ENCODE measurements at regions not wholly inside any gene's neighbourhood (a gene's known extent, or its start where the extent isn't known, plus 50 kb on each side); places are given as distances from the start of the nearest gene placed in this dataset.

GRCh38 chr9:74236857-74237256 lies 260.3 kb upstream of the RORB start:
- H3K4me3 ChIP-seq (ENCODE audit: low read depth, low read length): no peak overlapping the region
- no peaks in the 10 kb centered on the region for H3K36me3 ChIP-seq
- H3K27ac ChIP-seq: no peak overlapping the region
- DNase-seq: no peak
- H3K9me3 ChIP-seq (ENCODE audit: severe bottlenecking): no peaks in the 10 kb centered on the region
- no peaks in the 10 kb centered on the region for H3K27me3 ChIP-seq (ENCODE audit: insufficient read depth, low read depth, severe bottlenecking)
- no peak for TF ChIP-seq CTCF (IDR thresholded peaks at IDR 0.05; ENCODE audit: low read depth, low read length)

GRCh38 chr9:74245866-74246497 lies 251.2 kb upstream of the RORB start:
- TF ChIP-seq CTCF (IDR thresholded peaks at IDR 0.05; ENCODE audit: low read depth, low read length): no peak
- no peaks in the 10 kb centered on the region for H3K36me3 ChIP-seq
- H3K4me3 ChIP-seq (ENCODE audit: low read depth, low read length): no peak overlapping the region
- H3K27me3 ChIP-seq (ENCODE audit: insufficient read depth, low read depth, severe bottlenecking): no peaks in the 10 kb centered on the region
- H3K27ac ChIP-seq: no peak overlapping the region
- peaks cover 3% of the 10 kb centered on the region for H3K9me3 ChIP-seq (ENCODE audit: severe bottlenecking)
- DNase-seq: no peak

GRCh38 chr9:74255489-74255984 lies 241.6 kb upstream of the RORB start:
- Histone ChIP-seq H3K9me3 (ENCODE audit: severe bottlenecking) (no peaks in the 10 kb centered on the region), H3K27me3 (ENCODE audit: insufficient read depth, low read depth, severe bottlenecking) (no peaks in the 10 kb centered on the region), H3K36me3 (no peaks in the 10 kb centered on the region), H3K4me3 (ENCODE audit: low read depth, low read length) (no peak overlapping the region), H3K27ac (no peak overlapping the region)
- no peak for DNase-seq
- no peak for TF ChIP-seq CTCF (IDR thresholded peaks at IDR 0.05; ENCODE audit: low read depth, low read length)

- no peak for TF ChIP-seq CTCF (IDR thresholded peaks at IDR 0.05; ENCODE audit: low read depth, low read length)
- Histone ChIP-seq H3K27me3 (ENCODE audit: insufficient read depth, low read depth, severe bottlenecking) (no peaks in the 10 kb centered on the region), H3K4me3 (ENCODE audit: low read depth, low read length) (no peak overlapping the region), H3K36me3 (no peaks in the 10 kb centered on the region), H3K27ac (no peak overlapping the region), H3K9me3 (ENCODE audit: severe bottlenecking) (no peaks in the 10 kb centered on the region)
- DNase-seq: no peak
These were observed 221.1 kb upstream of the RORB start for GRCh38 chr9:74275872-74276508.

- Histone ChIP-seq H3K4me3 (ENCODE audit: low read depth, low read length) (no peak overlapping the region), H3K9me3 (ENCODE audit: severe bottlenecking) (no peaks in the 10 kb centered on the region), H3K36me3 (no peaks in the 10 kb centered on the region), H3K27ac (no peak overlapping the region), H3K27me3 (ENCODE audit: insufficient read depth, low read depth, severe bottlenecking) (no peaks in the 10 kb centered on the region)
- TF ChIP-seq CTCF (IDR thresholded peaks at IDR 0.05; ENCODE audit: low read depth, low read length): no peak
- DNase-seq: no peak
These were observed 219.6 kb upstream of the RORB start for GRCh38 chr9:74277532-74277931.

All from WERI-Rb-1 (cell line).